OCI-LY3 (cell line): ENCODE measurements at regions not wholly inside any gene's neighbourhood (a gene's known extent, or its start where the extent isn't known, plus 50 kb on each side); places are given as distances from the start of the nearest gene placed in this dataset.

Source experiments
- H2AFZ ChIP-seq: fragments of 200-600, 300-600 bp; shearing (Covaris generic); 2 replicates; pipeline ENCODE4 v1.6.0; 2014; ENCODE audit warnings: antibody characterized with exemption, low read depth, low read length
- H3K27ac ChIP-seq: fragments of 200-600, 300-600 bp; sonication (generic); 2 replicates; pipeline ENCODE4 v1.5.1; 2014; ENCODE audit warnings: mild to moderate bottlenecking, low read length, moderate library complexity, mixed read lengths
- H3K27me3 ChIP-seq: fragments of 200-600, 300-600 bp; sonication (generic); 2 replicates; pipeline ENCODE4 v1.6.1; 2014; ENCODE audit warnings: low read depth, low read length, mixed read lengths
- H3K36me3 ChIP-seq: fragments of 200-600, 300-600 bp; sonication (generic); replicated peaks from 2 replicates; pipeline ENCODE3; 2014; ENCODE audit warnings: low read depth, low read length, mixed read lengths
- H3K4me1 ChIP-seq: fragments of 300-600, 200-600 bp; sonication (generic); 2 replicates; pipeline ENCODE4 v1.6.1; 2014; ENCODE audit warnings: low read length, mixed read lengths
- H3K4me2 ChIP-seq: fragments of 200-600, 300-600 bp; sonication (generic); 2 replicates; pipeline ENCODE4 v1.6.1; 2014; ENCODE audit warnings: low read length, mixed read lengths
- H3K4me3 ChIP-seq: fragments of 300-600, 200-600 bp; sonication (generic); 2 replicates; pipeline ENCODE4 v1.5.1; 2014; ENCODE audit warnings: antibody characterized with exemption, mild to moderate bottlenecking, low read length, moderate library complexity
- H3K79me2 ChIP-seq: fragments of 300-600, 200-600 bp; shearing (Covaris generic); 2 replicates; pipeline ENCODE4 v1.6.1; 2014; ENCODE audit warnings: mild to moderate bottlenecking, low read length, mixed read lengths
- H3K9ac ChIP-seq: fragments of 300-600, 200-600 bp; shearing (Covaris generic); 2 replicates; pipeline ENCODE4 v1.6.0; 2014; ENCODE audit warnings: mild to moderate bottlenecking, low read length, moderate library complexity
- H3K9me3 ChIP-seq: fragments of 200-600, 300-600 bp; shearing (Covaris generic); 2 replicates; pipeline ENCODE4 v1.6.1; 2014; ENCODE audit warnings: low read length, mixed read lengths; ENCODE audit not compliant: insufficient read depth
- H4K20me1 ChIP-seq: fragments of 200-600, 300-600 bp; sonication (generic); 2 replicates; pipeline ENCODE4 v1.6.1; 2016; ENCODE audit warnings: low read length, mixed read lengths; ENCODE audit not compliant: insufficient read depth
- CTCF ChIP-seq: fragments of 200-600, 300-600 bp; sonication (generic); IDR thresholded peaks from 2 replicates; pipeline ENCODE4 v1.5.1; 2014; ENCODE audit warnings: antibody characterized with exemption, low read length, low read depth
- EZH2phosphoT487 ChIP-seq: fragments of 200-600 bp; shearing (Covaris generic); IDR thresholded peaks from 2 replicates; pipeline ENCODE4 v1.6.1; 2018; ENCODE audit warnings: antibody characterized with exemption, mixed run types, low read depth

GRCh38 chr5:24735284-24735683 is 90.5 kb upstream of the CDH10 start:
- Histone ChIP-seq H3K4me3 (no peak overlapping the region), H3K4me1 (no peaks in the 10 kb centered on the region), H3K27ac (no peak overlapping the region), H3K27me3 (no peaks in the 10 kb centered on the region), H3K4me2 (no peak overlapping the region), H3K9ac (no peak overlapping the region), H3K9me3 (no peaks in the 10 kb centered on the region), H3K79me2 (no peaks in the 10 kb centered on the region), H2AFZ (no peak overlapping the region), H3K36me3 (no peaks in the 10 kb centered on the region), H4K20me1 (no peaks in the 10 kb centered on the region)
- no peak for TF ChIP-seq EZH2phosphoT487
- no peak for TF ChIP-seq CTCF

- H3K4me2 ChIP-seq, result no peak overlapping the region
Observed at GRCh38 chr5:24732184-24732583, 87.4 kb upstream of the CDH10 start.

GRCh38 chr5:24720743-24721142 is 76.0 kb upstream of the CDH10 start:
- Histone ChIP-seq H3K4me2 (no peak overlapping the region), H2AFZ (no peak overlapping the region), H3K9ac (no peak overlapping the region), H3K4me3 (no peak overlapping the region), H3K9me3 (no peaks in the 10 kb centered on the region), H3K27me3 (no peaks in the 10 kb centered on the region), H4K20me1 (no peaks in the 10 kb centered on the region), H3K4me1 (no peaks in the 10 kb centered on the region), H3K79me2 (no peaks in the 10 kb centered on the region), H3K36me3 (no peaks in the 10 kb centered on the region), H3K27ac (no peak overlapping the region)
- TF ChIP-seq EZH2phosphoT487 (no peak), CTCF (no peak)

More at GRCh38 chr5:24732184-24732583, 87.4 kb upstream of the CDH10 start:
- H3K4me3 ChIP-seq, result no peak overlapping the region
- no peak for TF ChIP-seq CTCF
- no peak for TF ChIP-seq EZH2phosphoT487
- no peaks in the 10 kb centered on the region for H3K36me3 ChIP-seq
- H3K27ac ChIP-seq, result no peak overlapping the region
- no peaks in the 10 kb centered on the region for H3K9me3 ChIP-seq
- no peak overlapping the region for H2AFZ ChIP-seq
- H3K27me3 ChIP-seq, result no peaks in the 10 kb centered on the region
- no peak overlapping the region for H3K9ac ChIP-seq
- H3K79me2 ChIP-seq, result no peaks in the 10 kb centered on the region
- H3K4me1 ChIP-seq, result peaks cover 9% of the 10 kb centered on the region
- no peaks in the 10 kb centered on the region for H4K20me1 ChIP-seq

GRCh38 chr5:24714746-24715145 is 70.0 kb upstream of the CDH10 start:
- no peak for TF ChIP-seq CTCF
- TF ChIP-seq EZH2phosphoT487, result no peak
- no peak overlapping the region for H3K27ac ChIP-seq

More at GRCh38 chr5:24714746-24715145, 70.0 kb upstream of the CDH10 start:
- Histone ChIP-seq H3K36me3 (no peaks in the 10 kb centered on the region), H3K4me2 (peak overlapping the region; percentile 30), H2AFZ (no peak overlapping the region), H3K27me3 (no peaks in the 10 kb centered on the region), H4K20me1 (no peaks in the 10 kb centered on the region), H3K4me1 (no peaks in the 10 kb centered on the region), H3K79me2 (no peaks in the 10 kb centered on the region), H3K9me3 (no peaks in the 10 kb centered on the region), H3K9ac (no peak overlapping the region), H3K4me3 (no peak overlapping the region)
